Activated CD4-positive, alpha-beta memory T cell treated with anti-CD3 and anti-CD28 coated beads, Interleukin-2, amount 10 ng/mL, durations not matched to agents 7 days and 5 days (primary cell): ENCODE measurements at regions not wholly inside any gene's neighbourhood (a gene's known extent, or its start where the extent isn't known, plus 50 kb on each side); places are given as distances from the start of the nearest gene placed in this dataset.

Experiments
- CTCF ChIA-PET: fragments of 350-600 bp; sonication (Branson Sonifier 250); formaldehyde crosslinking; loops from one replicate; lab custom pipeline; 2021; ENCODE audit warnings: antibody characterized with exemption, inconsistent platforms; lab: Charles Lee
- POLR2A ChIA-PET: fragments of 350-600 bp; sonication (Branson Sonifier 250); formaldehyde crosslinking; loops from one replicate; lab custom pipeline; 2021; ENCODE audit warnings: antibody characterized with exemption; lab: Charles Lee
- DNase-seq: peaks from one replicate; pipeline ENCODE4 v3.0.0-alpha.2; 2020
- H3K27ac Mint-ChIP-seq: one replicate; pipeline ENCODE4 v1.8.0; 2021; ENCODE audit warnings: mild to moderate bottlenecking, mixed read lengths
- H3K27me3 Mint-ChIP-seq: one replicate; pipeline ENCODE4 v1.8.0; 2021; ENCODE audit warnings: mixed read lengths
- H3K36me3 Mint-ChIP-seq: one replicate; pipeline ENCODE4 v1.8.0; 2021; ENCODE audit warnings: low read depth, mixed read lengths
- H3K4me1 Mint-ChIP-seq: one replicate; pipeline ENCODE4 v1.8.0; 2021; ENCODE audit warnings: mixed read lengths
- H3K4me3 Mint-ChIP-seq: one replicate; pipeline ENCODE4 v1.8.0; 2021; ENCODE audit warnings: mild to moderate bottlenecking, mixed read lengths
- H3K9me3 Mint-ChIP-seq: one replicate; pipeline ENCODE4 v1.8.0; 2021; ENCODE audit warnings: mixed read lengths

DNA sequence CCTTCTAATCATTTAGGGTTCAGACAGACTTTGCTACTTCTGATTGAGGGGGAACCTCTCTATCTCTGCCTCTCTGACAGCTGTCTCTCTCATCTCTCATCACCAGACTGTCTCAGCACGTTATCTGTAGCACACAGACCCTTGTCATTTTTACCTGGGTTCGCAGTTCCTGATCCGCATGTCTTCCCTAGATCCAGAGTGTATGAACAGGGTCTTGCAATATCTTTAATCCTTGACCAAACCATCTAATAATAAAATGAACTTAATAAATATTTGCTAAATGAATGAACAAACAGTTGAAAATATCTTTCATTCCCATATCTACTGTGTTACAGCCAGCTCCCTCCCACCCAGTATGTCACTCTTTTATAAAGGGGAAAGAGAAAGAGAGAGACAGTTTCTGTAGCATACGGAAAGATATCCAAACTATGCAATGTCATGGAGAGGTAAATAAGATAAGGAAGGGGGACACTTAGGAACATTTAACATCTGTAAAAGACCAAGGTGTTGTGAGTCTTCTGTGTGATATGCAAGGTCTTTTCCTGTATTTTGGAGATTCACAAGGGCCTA lies 507.6 kb downstream of the SUCLG1 start:
- H3K4me3 Mint-ChIP-seq = no peak overlapping the region
- H3K4me1 Mint-ChIP-seq = no peaks in the 10 kb centered on the region
- DNase-seq = no peak
- no peaks in the 10 kb centered on the region for H3K36me3 Mint-ChIP-seq
- CTCF ChIA-PET = no interaction called here
- no peak overlapping the region for H3K27ac Mint-ChIP-seq
- no peaks in the 10 kb centered on the region for H3K9me3 Mint-ChIP-seq
- POLR2A ChIA-PET = no interaction called here
- no peaks in the 10 kb centered on the region for H3K27me3 Mint-ChIP-seq

GRCh38 chr2:83949361-83949760 lies 509.7 kb downstream of the SUCLG1 start:
- Mint-ChIP-seq H3K4me3 (no peak overlapping the region), H3K4me1 (no peaks in the 10 kb centered on the region), H3K36me3 (no peaks in the 10 kb centered on the region), H3K9me3 (no peaks in the 10 kb centered on the region), H3K27ac (no peak overlapping the region), H3K27me3 (no peaks in the 10 kb centered on the region)
- no peak for DNase-seq
- ChIA-PET POLR2A (no interaction called here), CTCF (no interaction called here)

DNA sequence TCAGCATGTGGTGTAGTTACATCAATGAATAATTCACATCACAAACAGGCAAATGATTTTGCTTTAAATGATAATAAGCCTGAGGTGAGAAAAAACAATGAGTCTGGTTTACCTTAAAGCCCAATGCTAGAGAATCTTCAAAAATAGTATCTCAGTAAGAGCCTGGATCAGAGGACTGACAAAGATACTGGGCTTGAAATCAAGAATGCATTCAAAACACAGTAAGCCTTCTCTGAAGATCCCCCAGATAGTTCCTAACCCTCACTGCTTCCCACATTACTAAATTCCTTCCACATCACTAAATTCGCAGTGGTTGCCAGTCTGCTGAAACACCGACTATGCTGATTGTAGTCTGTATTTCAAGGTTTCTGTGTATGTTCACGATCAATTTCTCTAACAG lies 514.9 kb downstream of the SUCLG1 start:
- Mint-ChIP-seq H3K4me3 (no peak overlapping the region), H3K27me3 (no peaks in the 10 kb centered on the region), H3K36me3 (no peaks in the 10 kb centered on the region), H3K9me3 (no peaks in the 10 kb centered on the region), H3K27ac (no peak overlapping the region), H3K4me1 (no peaks in the 10 kb centered on the region)
- no peak for DNase-seq
- POLR2A ChIA-PET = no interaction called here
- CTCF ChIA-PET = no interaction called here

DNA sequence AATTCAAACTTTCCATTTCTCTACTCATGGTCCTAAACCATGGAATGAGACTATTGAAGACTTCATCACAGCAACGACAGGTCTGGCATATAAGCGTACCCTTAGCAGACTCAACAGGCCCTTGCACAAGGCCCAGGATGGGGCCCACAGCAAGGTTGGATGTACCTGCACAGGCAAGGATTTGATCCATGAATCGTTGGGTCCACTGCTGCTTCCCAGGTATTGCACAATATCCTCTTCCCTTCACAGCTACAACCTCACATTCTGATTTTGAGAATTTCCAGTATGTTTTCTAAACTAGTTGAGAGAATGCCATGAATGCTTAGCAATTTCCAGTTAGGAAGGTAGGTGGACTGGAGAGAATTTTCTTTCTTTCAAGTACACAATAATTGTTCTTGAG lies 515.8 kb downstream of the SUCLG1 start:
- H3K4me3 Mint-ChIP-seq = no peak overlapping the region
- no peaks in the 10 kb centered on the region for H3K36me3 Mint-ChIP-seq
- no peaks in the 10 kb centered on the region for H3K9me3 Mint-ChIP-seq
- H3K27ac Mint-ChIP-seq = no peak overlapping the region
- DNase-seq = no peak
- ChIA-PET CTCF (no interaction called here), POLR2A (no interaction called here)
- no peaks in the 10 kb centered on the region for H3K27me3 Mint-ChIP-seq
- H3K4me1 Mint-ChIP-seq = no peaks in the 10 kb centered on the region

DNA sequence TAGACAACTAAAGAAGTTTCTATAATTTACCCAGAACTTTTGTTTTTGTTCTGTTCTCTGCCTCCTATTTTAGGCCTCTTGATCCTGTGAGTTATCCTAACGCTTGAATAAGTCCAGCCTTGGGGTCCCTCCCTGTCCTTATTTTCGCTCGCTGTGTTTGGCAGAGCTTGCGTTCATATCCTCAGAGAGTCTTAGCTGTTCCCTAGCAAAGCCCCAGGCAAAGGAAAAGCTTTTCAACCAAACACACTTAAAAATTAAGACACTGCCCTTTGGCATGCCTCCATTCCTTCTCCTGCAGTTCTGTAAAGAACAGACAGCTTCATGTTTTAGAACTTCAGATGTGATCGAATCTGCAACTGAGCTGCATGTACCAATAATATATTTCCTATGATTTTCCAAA lies 517.2 kb downstream of the SUCLG1 start:
- no peak for DNase-seq
- no peaks in the 10 kb centered on the region for H3K4me1 Mint-ChIP-seq
- H3K4me3 Mint-ChIP-seq = no peak overlapping the region
- ChIA-PET CTCF (no interaction called here), POLR2A (no interaction called here)
- no peaks in the 10 kb centered on the region for H3K36me3 Mint-ChIP-seq
- no peak overlapping the region for H3K27ac Mint-ChIP-seq
- no peaks in the 10 kb centered on the region for H3K27me3 Mint-ChIP-seq
- H3K9me3 Mint-ChIP-seq = no peaks in the 10 kb centered on the region

DNA sequence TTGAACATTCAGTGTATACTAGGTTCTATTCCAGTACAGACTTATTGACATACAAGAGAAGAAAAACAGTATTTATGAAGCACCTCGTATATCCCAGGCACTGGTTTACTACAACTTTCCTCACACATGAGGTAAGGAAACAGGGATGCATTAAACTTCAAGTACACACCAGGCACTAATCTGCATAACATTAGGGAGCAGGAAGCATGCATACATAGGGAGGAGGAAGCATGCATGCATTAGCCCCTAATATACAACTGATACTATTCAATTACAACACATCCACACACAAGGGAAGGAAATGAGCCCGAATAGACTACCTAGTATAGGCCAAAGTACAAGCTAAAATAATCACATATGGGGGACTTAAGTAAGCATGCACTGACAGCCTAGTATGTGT lies 525.3 kb downstream of the SUCLG1 start:
- CTCF ChIA-PET = no interaction called here
- POLR2A ChIA-PET = no interaction called here

GRCh38 chr2:83923531-83923930 lies 535.5 kb downstream of the SUCLG1 start:
- Mint-ChIP-seq H3K4me1 (no peaks in the 10 kb centered on the region), H3K27me3 (no peaks in the 10 kb centered on the region), H3K27ac (no peak overlapping the region), H3K9me3 (no peaks in the 10 kb centered on the region), H3K4me3 (no peak overlapping the region), H3K36me3 (no peaks in the 10 kb centered on the region)
- POLR2A ChIA-PET = no interaction called here
- CTCF ChIA-PET = no interaction called here
- no peak for DNase-seq

More for the DNA sequence above, 525.3 kb downstream of the SUCLG1 start:
- no peaks in the 10 kb centered on the region for H3K9me3 Mint-ChIP-seq
- no peaks in the 10 kb centered on the region for H3K27me3 Mint-ChIP-seq
- no peak overlapping the region for H3K27ac Mint-ChIP-seq
- no peaks in the 10 kb centered on the region for H3K4me1 Mint-ChIP-seq
- no peak for DNase-seq
- no peaks in the 10 kb centered on the region for H3K36me3 Mint-ChIP-seq
- no peak overlapping the region for H3K4me3 Mint-ChIP-seq

DNA sequence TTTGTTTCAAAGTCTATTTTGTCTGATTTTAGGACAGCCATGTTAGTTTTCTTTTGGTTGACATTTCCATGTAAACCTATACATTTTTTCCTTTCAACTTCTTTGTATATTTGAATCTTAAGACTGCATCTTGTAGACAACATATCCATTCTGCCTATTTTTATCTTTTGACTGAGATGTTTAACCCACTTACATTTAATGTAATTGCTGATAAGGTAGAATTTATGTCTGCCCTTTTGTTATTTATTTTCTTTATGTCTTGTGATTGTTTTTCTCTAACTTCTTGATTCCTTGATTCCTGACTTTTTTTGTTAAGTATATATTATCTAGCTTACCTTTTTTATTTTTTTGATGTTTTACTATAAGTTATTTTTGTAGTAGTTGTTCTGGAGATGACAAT lies 542.5 kb downstream of the SUCLG1 start:
- H3K4me1 Mint-ChIP-seq = no peaks in the 10 kb centered on the region

DNA sequence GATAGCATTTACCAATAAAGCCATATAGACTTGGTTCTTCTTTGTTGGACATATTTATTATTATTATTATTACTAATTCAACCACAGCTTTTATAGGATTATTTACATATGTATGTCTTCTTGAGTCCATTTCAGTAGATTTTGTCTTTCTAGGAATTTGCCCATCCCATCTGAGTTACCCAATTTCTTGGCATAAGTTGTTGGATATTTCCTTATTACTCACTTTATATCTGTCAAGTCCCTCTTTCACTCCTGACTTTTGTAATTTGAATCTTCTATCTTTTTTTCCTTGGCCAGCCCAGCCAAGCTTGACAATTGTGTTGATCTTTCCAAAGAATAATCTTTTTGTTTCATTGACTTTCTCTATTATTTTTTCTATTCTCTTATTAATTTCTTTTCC lies 543.7 kb downstream of the SUCLG1 start:
- no peak overlapping the region for H3K27ac Mint-ChIP-seq
- ChIA-PET POLR2A (no interaction called here), CTCF (no interaction called here)
- H3K9me3 Mint-ChIP-seq = no peaks in the 10 kb centered on the region
- no peak for DNase-seq
- H3K36me3 Mint-ChIP-seq = no peaks in the 10 kb centered on the region
- H3K4me3 Mint-ChIP-seq = no peak overlapping the region
- H3K4me1 Mint-ChIP-seq = no peaks in the 10 kb centered on the region
- H3K27me3 Mint-ChIP-seq = no peaks in the 10 kb centered on the region

More for the DNA sequence above, 542.5 kb downstream of the SUCLG1 start:
- no peak overlapping the region for H3K27ac Mint-ChIP-seq
- H3K9me3 Mint-ChIP-seq = no peaks in the 10 kb centered on the region
- ChIA-PET POLR2A (no interaction called here), CTCF (no interaction called here)
- no peak for DNase-seq
- no peak overlapping the region for H3K4me3 Mint-ChIP-seq
- no peaks in the 10 kb centered on the region for H3K27me3 Mint-ChIP-seq
- no peaks in the 10 kb centered on the region for H3K36me3 Mint-ChIP-seq

DNA sequence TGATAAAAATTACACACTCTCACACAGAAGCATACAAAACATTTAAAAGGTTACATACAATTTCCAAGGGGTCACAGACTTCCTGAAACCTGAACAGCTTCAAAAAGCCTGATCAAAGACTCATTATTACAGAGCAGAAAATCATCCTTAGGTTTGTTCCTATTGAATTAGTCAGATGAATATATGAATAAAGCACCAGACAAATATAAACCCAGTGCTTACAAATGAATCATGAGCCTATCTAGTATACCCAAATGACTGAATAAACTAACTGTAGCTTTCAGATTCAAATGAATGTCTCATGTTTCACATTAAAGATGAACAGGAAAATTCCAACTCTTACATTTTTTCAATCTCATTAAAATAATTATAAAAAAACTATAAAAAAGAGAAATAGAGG lies 550.3 kb downstream of the SUCLG1 start:
- ChIA-PET POLR2A (no interaction called here), CTCF (no interaction called here)
- Mint-ChIP-seq H3K4me3 (no peak overlapping the region), H3K27me3 (no peaks in the 10 kb centered on the region), H3K9me3 (no peaks in the 10 kb centered on the region), H3K4me1 (no peaks in the 10 kb centered on the region), H3K36me3 (no peaks in the 10 kb centered on the region), H3K27ac (no peak overlapping the region)
- no peak for DNase-seq

DNA sequence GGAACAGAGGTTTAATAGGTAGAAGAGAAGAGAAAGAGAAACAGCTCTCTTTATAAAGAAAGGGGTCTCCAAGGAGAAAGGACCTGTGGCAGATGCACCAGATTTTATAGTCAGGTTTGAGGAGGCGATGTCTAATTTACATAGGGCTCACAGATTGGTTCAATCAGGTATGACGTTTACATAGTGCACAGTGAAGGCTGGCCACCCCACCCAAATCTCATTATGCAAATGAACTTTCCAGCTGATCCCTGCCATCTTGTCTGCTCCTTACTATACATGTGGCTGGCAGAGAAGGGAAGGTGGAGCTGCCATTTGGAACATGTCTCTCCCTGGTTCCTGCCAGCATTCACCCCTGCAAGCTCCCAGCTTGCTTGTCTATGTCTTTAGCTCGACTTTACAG lies 557.8 kb downstream of the SUCLG1 start:
- no peak overlapping the region for H3K27ac Mint-ChIP-seq
- POLR2A ChIA-PET = no interaction called here
- no peaks in the 10 kb centered on the region for H3K4me1 Mint-ChIP-seq
- no peak overlapping the region for H3K4me3 Mint-ChIP-seq
- H3K36me3 Mint-ChIP-seq = no peaks in the 10 kb centered on the region
- no peaks in the 10 kb centered on the region for H3K9me3 Mint-ChIP-seq
- DNase-seq = no peak
- CTCF ChIA-PET = no interaction called here
- no peaks in the 10 kb centered on the region for H3K27me3 Mint-ChIP-seq

DNA sequence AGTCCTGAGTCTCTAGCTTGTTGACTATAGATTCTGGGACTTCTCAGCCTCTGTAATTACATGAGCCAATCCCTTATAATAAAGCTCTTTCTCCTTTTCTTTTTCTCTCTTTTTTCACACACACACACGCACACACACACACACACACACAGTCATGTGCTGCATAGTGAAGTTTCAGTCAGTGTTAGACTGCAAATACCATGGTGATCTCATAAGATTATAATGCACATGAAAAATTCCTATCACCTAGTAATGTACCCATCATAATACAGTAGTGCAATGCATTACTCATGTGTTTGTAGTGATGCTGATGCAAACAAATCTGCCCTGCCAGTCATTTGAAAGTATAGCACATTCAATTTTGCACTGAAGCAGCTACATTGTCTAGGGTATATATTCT lies 558.2 kb downstream of the SUCLG1 start:
- Mint-ChIP-seq H3K27ac (no peak overlapping the region), H3K36me3 (no peaks in the 10 kb centered on the region), H3K9me3 (no peaks in the 10 kb centered on the region), H3K4me3 (no peak overlapping the region), H3K27me3 (no peaks in the 10 kb centered on the region), H3K4me1 (no peaks in the 10 kb centered on the region)
- ChIA-PET CTCF (no interaction called here), POLR2A (no interaction called here)
- no peak for DNase-seq

DNA sequence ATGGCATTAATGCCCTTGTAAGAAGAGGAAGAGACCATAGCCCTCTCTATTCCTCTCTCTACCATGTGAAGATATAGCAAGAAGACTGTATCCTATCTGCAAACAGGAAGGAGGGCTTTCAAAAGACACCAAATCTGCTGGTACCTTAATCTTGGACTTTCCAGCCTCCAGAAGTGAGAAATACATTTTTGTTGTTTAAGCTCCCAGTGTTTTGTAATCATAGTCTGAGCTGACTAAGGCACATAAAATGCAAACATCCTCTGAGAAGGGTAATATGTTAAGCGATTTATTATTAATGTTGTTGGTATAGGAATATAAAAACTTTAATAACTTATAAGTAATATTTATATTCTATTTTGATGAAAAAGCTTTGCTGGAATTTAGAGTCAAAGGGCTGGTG lies 559.8 kb downstream of the SUCLG1 start:
- H3K27me3 Mint-ChIP-seq = no peaks in the 10 kb centered on the region
- H3K27ac Mint-ChIP-seq = no peak overlapping the region
- POLR2A ChIA-PET = no interaction called here
- CTCF ChIA-PET = no interaction called here
- H3K4me3 Mint-ChIP-seq = no peak overlapping the region
- no peak for DNase-seq
- no peaks in the 10 kb centered on the region for H3K36me3 Mint-ChIP-seq
- no peaks in the 10 kb centered on the region for H3K4me1 Mint-ChIP-seq
- no peaks in the 10 kb centered on the region for H3K9me3 Mint-ChIP-seq

DNA sequence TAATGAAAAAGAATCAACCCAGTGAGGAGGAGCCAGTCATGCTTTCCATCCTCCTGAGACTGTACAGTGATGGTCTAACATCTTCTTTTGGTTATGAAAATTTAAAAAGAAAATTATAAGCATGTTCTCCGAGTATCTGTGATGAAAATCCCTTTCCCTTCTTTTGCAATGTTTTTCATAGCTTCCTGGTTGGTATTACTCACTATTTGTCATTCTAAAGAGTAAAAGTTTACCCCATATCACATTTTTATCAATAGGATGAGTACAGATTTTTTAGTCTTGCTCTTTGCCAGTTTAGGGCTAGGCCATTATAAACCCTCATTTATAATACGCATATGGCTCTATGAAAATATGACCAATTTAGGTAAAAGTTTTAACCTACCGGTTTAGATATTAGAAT lies 564.1 kb downstream of the SUCLG1 start:
- H3K4me3 Mint-ChIP-seq = no peak overlapping the region
- no peak overlapping the region for H3K27ac Mint-ChIP-seq
- no peak for DNase-seq
- H3K36me3 Mint-ChIP-seq = no peaks in the 10 kb centered on the region
- POLR2A ChIA-PET = no interaction called here
- no peaks in the 10 kb centered on the region for H3K9me3 Mint-ChIP-seq
- no peaks in the 10 kb centered on the region for H3K4me1 Mint-ChIP-seq
- H3K27me3 Mint-ChIP-seq = peaks cover 1% of the 10 kb centered on the region
- CTCF ChIA-PET = no interaction called here
